GM19025 (cell line): ENCODE measurements at regions not wholly inside any gene's neighbourhood (a gene's known extent, or its start where the extent isn't known, plus 50 kb on each side); places are given as distances from the start of the nearest gene placed in this dataset.
"Not testable (repeated sequence)": the region's sequence is repeated elsewhere in the genome, so short reads cannot be mapped to it uniquely, and the experiment has no call there.

Experiments
- ATAC-seq: cut with Tn5 transposase; IDR thresholded peaks from one replicate; pipeline ENCODE4 v1.9.1; 2021; ENCODE audit warnings: mild to moderate bottlenecking, low read depth, moderate library complexity; ENCODE audit not compliant: unreplicated experiment

- no peak for ATAC-seq
These were observed 483.3 kb downstream of the DMAC1 start for GRCh38 chr9:7316166-7316795.

GRCh38 chr9:7315746-7316145 lies 483.8 kb downstream of the DMAC1 start:
- ATAC-seq = no peak

GRCh38 chr9:7315116-7315515 lies 484.5 kb downstream of the DMAC1 start:
- ATAC-seq = no peak

- ATAC-seq = no peak
These were observed 486.2 kb downstream of the DMAC1 start for GRCh38 chr9:7313389-7313788.

- not testable (repeated sequence) for ATAC-seq
These were observed 490.5 kb downstream of the DMAC1 start for GRCh38 chr9:7309051-7309450.

- ATAC-seq = no peak
These were observed 493.9 kb downstream of the DMAC1 start for GRCh38 chr9:7305677-7306076.

- ATAC-seq = no peak
These were observed 495.0 kb downstream of the DMAC1 start for GRCh38 chr9:7304627-7304995.

- no peak for ATAC-seq
These were observed 495.5 kb downstream of the DMAC1 start for GRCh38 chr9:7303907-7304626.

GRCh38 chr9:7300484-7300883 lies 499.1 kb downstream of the DMAC1 start:
- ATAC-seq = peak; percentile 35

GRCh38 chr9:7298123-7298522 lies 501.5 kb downstream of the DMAC1 start:
- ATAC-seq = peak; percentile 97

GRCh38 chr9:7297521-7297920 lies 502.1 kb downstream of the DMAC1 start:
- ATAC-seq = no peak

GRCh38 chr9:7293091-7293490 lies 506.5 kb downstream of the DMAC1 start:
- no peak for ATAC-seq

- no peak for ATAC-seq
These were observed 509.8 kb downstream of the DMAC1 start for GRCh38 chr9:7289773-7290172.

GRCh38 chr9:7287986-7288385 lies 511.6 kb downstream of the DMAC1 start:
- ATAC-seq = no peak

- ATAC-seq = no peak
These were observed 512.5 kb downstream of the DMAC1 start for GRCh38 chr9:7287065-7287464.

- ATAC-seq = no peak
These were observed 513.5 kb downstream of the DMAC1 start for GRCh38 chr9:7286101-7286500.

GRCh38 chr9:7285199-7285598 lies 514.4 kb downstream of the DMAC1 start:
- ATAC-seq = no peak

- ATAC-seq = no peak
These were observed 515.1 kb downstream of the DMAC1 start for GRCh38 chr9:7284517-7284916.

GRCh38 chr9:7284117-7284516 lies 515.5 kb downstream of the DMAC1 start:
- ATAC-seq = no peak

GRCh38 chr9:7273575-7273974 lies 515.8 kb downstream of the KDM4C start:
- ATAC-seq = no peak

- ATAC-seq = no peak
These were observed 509.3 kb downstream of the KDM4C start for GRCh38 chr9:7266911-7267595.

GRCh38 chr9:7265181-7265580 lies 507.4 kb downstream of the KDM4C start:
- ATAC-seq = no peak
